ENCODE measurements at regions not wholly inside any gene's neighbourhood (a gene's known extent, or its start where the extent isn't known, plus 50 kb on each side); places are given as distances from the start of the nearest gene placed in this dataset.
"Not testable (repeated sequence)": the region's sequence is repeated elsewhere in the genome, so short reads cannot be mapped to it uniquely, and the experiment has no call there.

DNA sequence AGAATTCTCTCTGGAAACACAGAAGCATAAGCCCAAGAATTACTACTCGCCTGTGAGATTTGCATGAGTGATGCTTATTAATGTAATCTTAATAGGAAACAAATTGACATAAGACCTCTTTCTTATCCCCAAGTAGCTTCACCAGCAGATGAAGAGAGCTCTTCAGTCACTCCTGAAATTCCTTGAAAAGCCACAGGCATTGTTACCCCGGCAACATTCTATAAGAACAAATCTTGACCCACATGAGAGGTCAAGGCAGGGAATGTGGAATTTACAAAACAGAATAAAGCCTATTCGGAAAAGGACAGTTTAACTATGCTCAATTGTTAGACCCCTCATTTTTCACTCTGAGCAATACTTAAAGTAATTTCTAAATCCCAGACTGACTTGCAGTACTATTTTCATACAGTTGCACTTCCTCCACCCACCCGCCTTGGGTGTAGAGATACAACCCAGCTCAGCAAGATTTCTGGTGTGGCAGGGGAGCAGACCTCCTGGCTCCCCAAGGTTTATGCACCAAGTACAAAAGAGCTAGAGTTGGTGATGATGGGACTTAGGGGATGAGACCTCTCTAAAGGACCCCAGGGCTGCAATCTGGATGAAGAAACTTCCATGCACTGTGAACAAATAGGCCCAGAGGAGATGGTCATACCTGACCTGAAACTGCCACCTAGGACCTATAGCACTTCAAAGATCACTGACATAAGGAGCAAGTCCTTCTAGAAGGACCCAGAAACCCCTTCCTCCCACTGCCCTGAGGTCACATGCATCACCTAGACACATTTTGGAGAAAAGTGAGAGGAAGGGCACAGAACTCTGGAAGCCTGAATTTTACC, 242.1 kb downstream of the ZNF608 start:
- no peak for DNase-seq

GRCh38 chr5:124502551-124502950, 243.9 kb downstream of the ZNF608 start:
- no peak for DNase-seq

GRCh38 chr5:124499818-124500217, 246.6 kb downstream of the ZNF608 start:
- DNase-seq: not testable (repeated sequence)

DNA sequence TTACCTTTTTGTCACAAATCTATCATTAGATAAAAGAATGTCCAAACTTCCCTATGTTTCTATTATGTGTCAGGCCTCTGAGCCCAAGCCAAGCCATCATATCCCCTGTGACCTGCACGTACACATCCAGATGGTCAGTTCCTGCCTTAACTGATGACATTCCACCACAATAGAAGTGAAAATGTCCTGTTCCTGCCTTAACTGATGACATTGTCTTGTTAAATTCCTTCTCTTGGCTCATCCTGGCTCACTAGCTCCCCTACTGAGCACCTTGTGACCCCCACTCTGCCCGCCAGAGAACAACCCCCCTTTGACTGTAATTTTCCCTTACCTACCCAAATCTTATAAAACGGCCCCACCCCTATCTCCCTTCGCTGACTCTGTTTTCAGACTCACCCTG, 249.5 kb downstream of the ZNF608 start:
- not testable (repeated sequence) for DNase-seq

DNA sequence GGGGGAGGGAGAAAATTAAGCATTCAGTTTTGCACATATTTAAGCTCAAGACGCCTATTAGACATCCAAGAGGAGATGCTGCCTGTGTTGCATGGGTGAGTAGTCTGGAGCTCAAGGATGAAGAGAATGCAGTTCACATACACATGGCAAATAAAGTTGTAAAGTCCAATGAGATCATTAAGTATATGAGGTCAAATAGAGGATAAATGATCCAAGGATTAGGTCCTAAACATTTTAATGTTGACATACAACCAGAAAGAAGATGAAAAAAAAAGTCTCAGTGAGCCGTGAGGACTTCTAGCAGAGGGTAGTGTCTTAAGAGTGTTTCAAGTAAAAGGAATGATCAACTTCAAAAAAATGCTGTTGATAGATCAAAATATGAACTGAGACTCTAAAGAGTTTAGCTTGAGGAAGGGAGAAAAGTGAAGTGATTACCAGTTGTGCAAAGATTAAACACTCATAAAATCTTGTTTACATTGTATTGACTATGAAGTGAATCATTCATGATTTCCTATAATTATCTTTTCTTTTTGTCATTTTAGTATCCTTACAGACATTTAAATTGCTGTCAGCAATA, 251.8 kb downstream of the ZNF608 start:
- DNase-seq: no peak

- no peak for DNase-seq
Measured at GRCh38 chr5:124492444-124493224, 253.8 kb downstream of the ZNF608 start.

DNA sequence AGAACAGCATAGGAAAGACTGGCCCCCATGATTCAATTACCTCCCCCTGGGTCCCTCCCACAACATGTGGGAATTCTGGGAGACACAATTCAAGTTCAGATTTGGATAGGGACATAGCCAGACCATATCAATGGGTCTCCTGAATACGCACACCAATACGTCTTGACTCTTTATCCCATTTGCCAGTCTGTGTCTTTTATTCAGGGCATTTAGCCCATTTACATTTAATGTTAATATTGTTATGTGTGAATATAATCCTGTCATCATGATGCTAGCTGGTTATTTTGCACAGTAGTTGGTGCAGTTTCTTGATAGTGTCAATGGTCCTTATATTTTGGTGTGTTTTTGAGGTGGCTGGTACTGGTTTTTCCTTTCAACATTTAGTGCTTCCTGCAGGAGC, 256.1 kb downstream of the ZNF608 start:
- DNase-seq: not testable (repeated sequence)

GRCh38 chr5:124481419-124481818, 265.0 kb downstream of the ZNF608 start:
- DNase-seq: no peak

DNA sequence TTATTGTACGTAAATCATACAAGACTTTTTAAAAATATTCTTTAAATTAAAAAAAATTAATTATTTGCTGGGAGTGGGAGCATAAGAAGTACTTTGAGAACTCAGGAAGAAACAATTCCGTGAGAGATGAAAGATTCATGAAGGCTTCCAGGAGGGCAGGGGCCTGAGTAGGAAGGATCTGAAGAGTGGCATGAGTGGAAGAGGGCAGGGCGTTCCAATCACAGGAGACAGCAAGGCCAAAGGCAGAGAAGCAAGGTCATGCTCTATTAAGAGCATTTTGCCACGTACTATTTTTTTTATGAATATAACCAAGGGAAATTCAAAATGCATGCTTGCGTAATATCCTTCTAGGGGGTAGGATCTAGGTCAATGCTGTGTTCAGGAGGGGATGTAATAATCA, 265.5 kb downstream of the ZNF608 start:
- no peak for DNase-seq

GRCh38 chr5:124480022-124480421, 266.4 kb downstream of the ZNF608 start:
- no peak for DNase-seq

GRCh38 chr5:124478264-124478663, 268.2 kb downstream of the ZNF608 start:
- no peak for DNase-seq

GRCh38 chr5:124477577-124477976, 268.9 kb downstream of the ZNF608 start:
- no peak for DNase-seq

DNA sequence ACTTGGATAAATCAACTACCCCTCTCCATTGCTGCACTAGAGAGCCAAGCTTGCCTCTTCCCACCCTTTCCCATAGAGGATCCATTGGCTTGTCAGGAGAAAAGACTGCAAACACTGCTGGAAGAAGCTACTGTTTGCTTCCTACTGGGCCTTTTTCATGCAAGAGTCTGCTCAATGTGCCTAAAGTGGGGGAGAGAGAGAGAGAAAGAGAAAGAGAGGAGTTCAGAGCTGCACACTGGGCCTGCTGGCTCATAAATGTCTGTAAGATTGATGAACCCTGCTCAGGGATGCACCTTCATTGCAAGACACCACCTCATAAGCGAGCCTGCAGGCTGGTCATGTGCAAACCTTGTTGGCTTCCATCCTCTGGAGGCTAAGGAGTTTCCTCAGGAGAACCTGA, 269.4 kb downstream of the ZNF608 start:
- no peak for DNase-seq

DNA sequence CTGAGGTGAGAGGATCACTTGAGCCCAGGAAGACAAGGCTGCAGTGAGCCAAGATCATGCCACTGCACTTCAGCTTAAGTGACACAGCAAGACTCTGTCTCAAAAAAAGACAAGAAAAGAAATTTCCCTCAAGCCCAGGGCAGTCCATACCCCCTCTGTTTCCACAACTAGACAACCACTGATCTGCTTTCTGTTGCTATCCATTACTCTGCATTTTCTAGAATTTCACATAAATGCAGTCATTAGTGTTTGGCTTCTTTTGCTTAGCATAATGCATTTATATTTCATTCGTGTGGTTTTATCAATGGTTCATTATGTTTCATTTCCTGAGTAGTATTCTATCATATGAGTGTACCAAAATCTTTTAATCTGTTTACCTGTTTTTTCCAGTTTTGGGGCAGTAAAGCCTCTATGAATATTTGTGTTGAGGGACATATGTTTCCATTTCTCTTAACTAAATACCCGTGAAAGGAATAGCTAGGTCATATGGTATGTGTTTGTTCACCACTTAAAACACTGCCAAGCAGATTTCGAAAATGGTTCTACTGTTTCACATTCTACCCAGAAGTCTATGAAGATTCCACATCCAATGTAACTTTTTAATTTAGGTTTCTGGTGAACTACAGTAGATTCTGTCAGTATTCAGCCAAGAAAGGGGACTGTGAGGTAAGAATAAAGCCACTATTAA, 271.8 kb downstream of the ZNF608 start:
- no peak for DNase-seq

- DNase-seq: no peak
Measured at GRCh38 chr5:124468671-124469411, 277.6 kb downstream of the ZNF608 start.

DNA sequence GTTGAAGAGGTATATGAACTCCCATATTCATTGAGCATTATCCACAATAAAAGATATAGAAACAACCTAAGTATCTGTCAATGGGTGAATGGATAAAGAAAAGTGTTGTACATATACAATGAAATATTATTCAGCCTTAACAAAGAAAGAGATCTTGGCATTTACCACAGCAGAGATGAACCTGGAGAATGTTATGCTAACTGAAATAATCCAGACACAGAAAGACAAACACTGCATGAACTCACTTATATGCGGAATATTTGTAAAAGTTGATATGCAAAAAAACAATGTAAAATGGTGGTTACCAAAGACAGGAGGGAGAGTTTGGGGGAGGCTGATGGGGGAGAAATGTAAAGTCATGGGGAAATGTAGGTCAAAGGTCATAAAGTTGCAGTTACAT, 278.7 kb downstream of the ZNF608 start:
- DNase-seq: no peak

DNA sequence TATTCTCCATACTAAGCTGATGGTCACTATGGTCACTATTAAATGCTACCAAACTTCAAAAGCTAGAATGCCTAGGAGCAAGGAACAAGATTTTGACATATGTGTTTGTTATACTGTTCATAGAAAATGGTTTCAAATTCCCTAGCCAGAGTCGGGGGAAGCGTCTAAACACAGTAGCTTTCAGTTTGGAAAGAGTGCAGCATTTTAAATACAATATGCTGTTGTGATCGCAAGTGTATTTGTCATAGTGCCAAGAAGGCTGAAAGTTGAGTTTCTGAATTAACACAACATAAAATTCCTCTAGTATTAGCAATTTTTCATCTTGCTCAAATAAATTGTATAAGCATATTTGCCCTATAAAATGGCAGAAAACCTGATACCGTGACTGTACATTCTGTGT, 280.4 kb downstream of the ZNF608 start:
- DNase-seq: no peak

DNA sequence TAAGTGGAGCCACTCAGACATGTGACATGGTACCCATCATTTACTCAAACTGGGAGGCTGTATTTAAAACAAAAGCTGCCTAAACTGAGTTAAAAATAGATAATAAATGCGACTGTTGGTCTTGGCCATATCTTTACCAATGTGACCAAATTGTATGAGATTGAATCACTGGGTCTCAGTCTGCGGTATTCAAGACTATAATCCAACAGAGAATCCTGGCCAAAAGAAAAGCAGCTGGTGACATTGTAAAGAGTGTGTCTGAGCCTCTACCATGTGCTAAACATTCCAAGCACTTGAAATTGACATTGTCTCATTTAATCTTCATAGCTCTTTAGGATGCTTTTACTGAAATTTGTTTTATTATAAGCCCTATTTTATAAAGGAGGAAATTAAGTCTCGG, 282.6 kb downstream of the ZNF608 start:
- no peak for DNase-seq

- no peak for DNase-seq
Measured at GRCh38 chr5:124462751-124463150, 283.7 kb downstream of the ZNF608 start.

DNA sequence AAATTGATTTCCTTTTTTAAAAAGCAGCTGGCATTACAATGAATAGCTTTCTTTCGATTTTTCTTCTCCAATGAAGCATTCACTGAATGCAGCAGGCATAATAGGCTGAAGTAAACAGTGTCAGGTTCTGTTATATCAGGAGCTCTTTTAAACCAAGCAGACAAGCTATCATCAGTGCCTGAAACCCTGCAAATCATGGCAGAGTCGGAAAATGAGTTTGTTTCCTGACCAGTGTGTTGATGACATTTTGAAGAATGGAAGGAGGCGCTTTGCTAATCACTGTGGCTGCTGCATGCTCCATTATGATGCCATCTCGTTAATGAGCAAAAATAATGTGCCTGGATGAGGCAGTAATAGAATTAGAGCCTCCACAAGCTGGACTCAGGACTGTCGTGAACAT, 284.5 kb downstream of the ZNF608 start:
- no peak for DNase-seq

DNA sequence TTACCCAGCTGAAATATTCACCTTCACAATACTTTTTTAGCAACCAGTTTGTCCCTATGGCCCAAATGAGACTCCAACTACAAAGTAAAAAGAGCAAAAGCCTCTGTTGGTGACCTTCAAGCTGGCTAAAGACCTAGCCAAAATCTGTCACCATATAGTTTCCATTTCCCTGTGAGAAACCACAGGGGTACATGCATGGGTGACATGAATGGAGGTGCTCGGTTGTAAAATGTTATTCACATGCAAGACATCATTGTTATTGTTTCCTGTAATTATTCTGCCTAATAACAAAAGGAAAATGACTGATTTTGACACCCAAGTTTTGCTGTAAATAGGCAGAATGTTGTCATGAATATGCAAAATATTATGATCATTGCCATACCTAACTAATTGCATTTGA, 285.3 kb downstream of the ZNF608 start:
- no peak for DNase-seq

DNA sequence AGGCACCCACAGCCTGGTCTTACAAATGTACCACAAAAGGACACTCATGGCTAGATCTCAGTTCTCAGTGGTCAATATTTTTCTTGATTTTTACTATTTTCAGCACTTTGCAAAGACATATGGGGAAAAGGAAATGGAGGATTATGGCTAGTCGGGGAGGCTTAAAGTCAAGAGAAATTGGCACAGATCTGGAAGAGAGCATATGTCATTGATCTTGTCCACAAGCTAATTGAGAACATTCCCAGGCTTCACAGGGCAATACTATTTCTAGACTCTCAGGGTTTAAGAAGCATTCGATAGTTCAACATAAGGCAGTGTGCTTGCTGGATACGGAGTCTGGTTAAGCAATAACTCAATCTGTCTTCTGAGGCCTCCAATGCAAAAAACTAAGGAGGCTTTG, 285.8 kb downstream of the ZNF608 start:
- no peak for DNase-seq

DNA sequence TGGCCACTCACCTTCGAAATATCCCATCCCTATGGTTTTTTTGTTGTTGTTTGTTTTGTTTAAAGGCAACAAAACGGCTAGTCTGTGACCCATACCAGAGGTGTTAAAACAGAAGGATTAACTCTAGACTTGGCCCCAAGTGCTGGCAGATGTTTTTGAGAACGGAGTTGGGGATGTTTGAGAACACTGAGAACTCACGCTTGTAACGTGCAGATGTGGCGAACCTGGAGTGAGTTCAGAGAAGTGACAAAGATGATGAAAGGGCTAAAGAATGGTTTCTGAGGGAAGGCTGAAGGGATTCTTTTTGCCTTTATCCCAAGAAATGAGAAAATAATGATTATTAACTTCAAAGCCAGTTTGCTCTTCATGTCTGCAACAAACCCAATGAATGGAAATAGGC, 286.5 kb downstream of the ZNF608 start:
- DNase-seq: no peak

Measured in central memory CD4-positive, alpha-beta T cell (primary cell).